ENCODE measurements at regions not wholly inside any gene's neighbourhood (a gene's known extent, or its start where the extent isn't known, plus 50 kb on each side); places are given as distances from the start of the nearest gene placed in this dataset.
"Not testable (repeated sequence)": the region's sequence is repeated elsewhere in the genome, so short reads cannot be mapped to it uniquely, and the experiment has no call there.

DNA sequence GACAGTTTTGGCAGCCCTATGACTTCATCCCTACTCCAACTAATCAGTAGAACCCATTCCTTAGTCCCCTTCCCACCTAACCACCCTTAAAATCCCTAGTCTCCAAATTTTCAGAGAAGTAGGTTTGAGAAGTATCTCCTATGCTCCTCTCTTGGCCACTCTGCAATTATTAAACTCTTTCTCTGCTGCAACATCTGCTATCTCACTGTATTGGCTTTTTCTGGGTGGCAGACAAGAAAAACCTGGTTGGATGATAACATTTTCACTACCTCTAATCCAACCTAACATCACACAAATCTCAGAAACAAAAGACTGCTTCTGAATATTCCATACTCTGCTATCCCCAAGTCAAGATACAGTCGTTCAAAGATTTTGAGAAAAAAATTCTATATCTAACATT is 542.4 kb upstream of the SOX9 start:
- Mint-ChIP-seq H3K36me3 (ENCODE audit: insufficient read depth) (peaks cover 2% of the 10 kb centered on the region), H3K4me1 (no peaks in the 10 kb centered on the region), H3K4me3 (no peak overlapping the region), H3K9me3 (peaks cover 16% of the 10 kb centered on the region), H3K27me3 (no peaks in the 10 kb centered on the region), H3K27ac (ENCODE audit: low read depth) (no peak overlapping the region)
- no peak for ATAC-seq (replicated peaks; ENCODE audit: extremely low read depth, poor library complexity, severe bottlenecking)
- DNase-seq (ENCODE audit: low spot score in 2 of 2) = no peak

- Mint-ChIP-seq H3K4me1 (no peaks in the 10 kb centered on the region), H3K27me3 (no peaks in the 10 kb centered on the region), H3K4me3 (no peak overlapping the region), H3K36me3 (ENCODE audit: insufficient read depth) (peaks cover 2% of the 10 kb centered on the region), H3K9me3 (peaks cover 16% of the 10 kb centered on the region), H3K27ac (ENCODE audit: low read depth) (no peak overlapping the region)
- DNase-seq (ENCODE audit: low spot score in 2 of 2) = no peak
- no peak for ATAC-seq (replicated peaks; ENCODE audit: extremely low read depth, poor library complexity, severe bottlenecking)
Observed at GRCh38 chr17:71580220-71580619, 540.6 kb upstream of the SOX9 start.

DNA sequence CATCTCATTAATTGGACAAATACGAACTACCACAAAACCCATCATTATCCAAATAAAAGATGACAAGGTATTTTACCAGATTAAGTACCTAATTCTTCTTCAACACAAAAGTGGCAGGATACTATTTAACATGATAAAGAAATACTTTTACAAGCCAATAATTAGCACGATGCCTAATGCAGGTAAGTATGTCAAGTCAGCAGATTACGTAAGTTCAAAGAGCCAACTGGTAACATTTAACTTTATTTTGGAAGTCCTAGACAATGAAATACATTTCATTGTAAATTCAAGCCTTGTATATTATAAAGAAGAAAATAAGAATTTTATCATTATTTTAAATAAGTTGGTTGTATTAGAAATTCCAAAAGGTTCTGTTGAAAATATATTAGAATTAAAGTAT is 535.3 kb upstream of the SOX9 start:
- H3K9me3 Mint-ChIP-seq = peaks cover 8% of the 10 kb centered on the region
- ATAC-seq (replicated peaks; ENCODE audit: extremely low read depth, poor library complexity, severe bottlenecking) (no peak), DNase-seq (ENCODE audit: low spot score in 2 of 2) (no peak)
- H3K4me3 Mint-ChIP-seq = no peak overlapping the region
- no peaks in the 10 kb centered on the region for H3K27me3 Mint-ChIP-seq
- H3K36me3 Mint-ChIP-seq (ENCODE audit: insufficient read depth) = no peaks in the 10 kb centered on the region
- no peak overlapping the region for H3K27ac Mint-ChIP-seq (ENCODE audit: low read depth)
- H3K4me1 Mint-ChIP-seq = no peaks in the 10 kb centered on the region

DNA sequence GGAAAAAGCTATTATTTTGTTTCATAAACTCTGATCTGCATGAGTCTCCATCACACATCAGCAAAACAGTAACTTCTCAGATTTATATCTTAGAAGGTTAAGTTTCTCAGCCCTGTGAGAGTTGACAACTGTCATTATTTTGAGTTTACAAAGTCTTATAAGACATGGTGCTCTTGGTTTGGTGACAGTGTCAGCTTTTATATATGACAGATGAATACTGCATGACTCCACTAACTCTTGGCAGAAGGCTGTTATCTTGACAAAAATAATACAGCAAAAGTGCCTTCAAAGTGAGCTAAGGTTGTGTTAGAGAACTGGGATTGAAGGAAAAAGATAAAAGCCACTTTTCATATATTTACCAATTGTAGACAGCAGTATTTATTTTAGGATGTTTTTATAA is 528.4 kb upstream of the SOX9 start:
- ATAC-seq (replicated peaks; ENCODE audit: extremely low read depth, poor library complexity, severe bottlenecking) (no peak), DNase-seq (ENCODE audit: low spot score in 2 of 2) (no peak)
- Mint-ChIP-seq H3K27me3 (no peaks in the 10 kb centered on the region), H3K4me1 (no peaks in the 10 kb centered on the region), H3K36me3 (ENCODE audit: insufficient read depth) (no peaks in the 10 kb centered on the region), H3K27ac (ENCODE audit: low read depth) (no peak overlapping the region), H3K4me3 (no peak overlapping the region), H3K9me3 (peaks cover 11% of the 10 kb centered on the region)

DNA sequence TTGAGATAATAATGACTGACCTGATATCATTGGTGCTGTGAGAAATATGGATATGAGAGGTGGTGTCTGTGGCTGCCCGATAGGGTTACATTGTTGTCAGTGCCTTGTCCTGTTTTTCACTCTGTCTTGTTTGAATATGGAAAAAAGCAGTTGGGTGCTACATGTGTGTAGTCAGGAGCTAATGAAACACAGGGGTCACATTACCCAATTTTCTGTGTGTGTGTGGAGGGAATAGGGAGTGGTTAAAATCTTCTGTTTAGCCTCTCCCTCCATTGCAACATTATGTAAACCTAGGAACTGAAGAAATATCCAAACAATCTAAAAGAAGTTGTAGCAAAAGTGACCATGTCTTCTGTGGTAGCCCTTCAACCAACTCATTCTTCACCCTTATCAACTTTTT is 527.7 kb upstream of the SOX9 start:
- no peak overlapping the region for H3K4me3 Mint-ChIP-seq
- peaks cover 11% of the 10 kb centered on the region for H3K9me3 Mint-ChIP-seq
- DNase-seq (ENCODE audit: low spot score in 2 of 2) (no peak), ATAC-seq (replicated peaks; ENCODE audit: extremely low read depth, poor library complexity, severe bottlenecking) (no peak)
- H3K27me3 Mint-ChIP-seq = no peaks in the 10 kb centered on the region
- H3K4me1 Mint-ChIP-seq = no peaks in the 10 kb centered on the region
- no peaks in the 10 kb centered on the region for H3K36me3 Mint-ChIP-seq (ENCODE audit: insufficient read depth)
- H3K27ac Mint-ChIP-seq (ENCODE audit: low read depth) = no peak overlapping the region

DNA sequence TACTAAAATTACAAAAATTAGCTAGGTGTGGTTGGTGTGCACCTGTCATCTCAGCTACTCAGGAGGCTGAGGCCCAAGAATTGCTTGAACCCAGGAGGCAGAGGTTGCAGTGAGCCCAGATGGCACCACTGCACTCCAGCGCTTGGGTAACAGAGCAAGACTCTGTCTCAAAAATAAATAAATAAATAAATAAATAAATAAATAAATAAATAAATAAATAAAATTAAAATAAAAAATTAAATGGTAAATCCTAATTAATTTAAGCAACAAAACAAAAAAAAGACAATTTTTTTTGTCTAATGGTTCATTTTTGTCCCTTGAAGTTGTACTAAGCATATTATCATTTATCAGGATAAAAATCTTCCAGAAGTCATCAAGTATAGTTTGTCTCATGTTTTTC is 521.2 kb upstream of the SOX9 start:
- H3K4me3 Mint-ChIP-seq; ATAC-seq (replicated peaks; ENCODE audit: extremely low read depth, poor library complexity, severe bottlenecking); H3K27ac Mint-ChIP-seq (ENCODE audit: low read depth); DNase-seq (ENCODE audit: low spot score in 2 of 2); H3K4me1 Mint-ChIP-seq; H3K36me3 Mint-ChIP-seq (ENCODE audit: insufficient read depth); H3K27me3 Mint-ChIP-seq: not testable (repeated sequence)
- H3K9me3 Mint-ChIP-seq = peaks cover 11% of the 10 kb centered on the region

DNA sequence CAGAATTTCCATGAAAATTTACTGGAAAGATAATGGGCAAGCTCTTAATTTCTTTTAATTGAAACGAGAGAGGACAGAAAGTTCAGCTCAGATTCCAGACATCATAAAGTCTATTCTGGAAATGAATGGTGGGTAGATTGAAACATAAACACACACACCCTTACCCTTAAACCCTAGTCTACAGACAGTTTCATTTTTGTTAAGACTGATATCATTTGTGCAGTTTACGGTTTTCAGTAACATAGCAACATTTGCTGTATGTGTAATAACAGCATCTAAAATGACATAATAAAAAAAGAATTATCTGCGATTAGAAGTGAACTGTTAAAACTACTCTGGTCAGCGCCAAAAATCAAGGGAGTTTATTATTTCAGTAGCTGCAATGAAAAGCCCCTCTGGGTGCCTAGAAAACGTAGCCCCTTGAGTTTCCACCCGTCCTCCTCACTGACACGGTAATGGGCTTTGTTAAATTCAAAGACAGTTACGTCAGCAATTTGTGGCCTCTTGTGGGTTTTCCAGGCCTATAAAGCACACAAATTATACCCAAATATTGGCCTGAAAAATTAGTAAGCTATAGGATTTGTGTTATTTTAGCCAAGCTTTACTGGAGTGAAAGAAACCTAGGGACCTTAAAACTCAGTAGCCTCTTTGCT is 520.6 kb upstream of the SOX9 start:
- Mint-ChIP-seq H3K4me3 (no peak overlapping the region), H3K36me3 (ENCODE audit: insufficient read depth) (no peaks in the 10 kb centered on the region), H3K27ac (ENCODE audit: low read depth) (no peak overlapping the region), H3K4me1 (no peaks in the 10 kb centered on the region), H3K27me3 (no peaks in the 10 kb centered on the region), H3K9me3 (peaks cover 9% of the 10 kb centered on the region)
- ATAC-seq (replicated peaks; ENCODE audit: extremely low read depth, poor library complexity, severe bottlenecking) = no peak
- DNase-seq (ENCODE audit: low spot score in 2 of 2) = no peak

DNA sequence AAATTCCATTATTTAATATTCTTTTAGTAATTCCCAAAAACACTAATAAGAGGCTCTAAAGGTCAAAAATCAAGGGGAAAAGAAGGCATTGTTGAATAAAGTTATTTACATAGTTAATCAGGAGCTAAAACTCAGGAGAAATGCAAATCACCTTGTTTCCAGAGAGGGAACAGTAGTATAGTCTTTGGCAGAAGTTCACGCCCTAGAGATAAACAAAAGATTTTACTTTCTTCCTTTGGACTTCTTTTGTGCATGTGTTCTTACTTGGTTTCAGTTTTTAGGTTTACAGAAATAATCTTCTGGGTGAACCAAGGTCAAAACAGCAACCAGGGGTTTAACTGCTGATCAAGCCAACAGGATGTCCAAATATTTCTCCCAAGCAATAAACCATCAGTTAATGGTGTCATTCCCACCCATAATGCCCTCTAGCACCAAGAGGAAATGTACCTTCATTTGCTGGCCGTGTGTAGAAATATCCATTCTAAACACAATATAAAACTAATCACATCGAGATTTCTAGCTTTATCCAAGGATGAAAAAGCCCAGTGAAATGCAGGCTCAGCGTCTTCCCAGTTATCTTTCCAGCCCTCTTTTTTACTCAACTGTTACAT is 518.8 kb upstream of the SOX9 start:
- Mint-ChIP-seq H3K4me3 (no peak overlapping the region), H3K27me3 (no peaks in the 10 kb centered on the region), H3K4me1 (no peaks in the 10 kb centered on the region), H3K36me3 (ENCODE audit: insufficient read depth) (no peaks in the 10 kb centered on the region), H3K27ac (ENCODE audit: low read depth) (no peak overlapping the region), H3K9me3 (peaks cover 6% of the 10 kb centered on the region)
- DNase-seq (ENCODE audit: low spot score in 2 of 2) (no peak), ATAC-seq (replicated peaks; ENCODE audit: extremely low read depth, poor library complexity, severe bottlenecking) (no peak)

DNA sequence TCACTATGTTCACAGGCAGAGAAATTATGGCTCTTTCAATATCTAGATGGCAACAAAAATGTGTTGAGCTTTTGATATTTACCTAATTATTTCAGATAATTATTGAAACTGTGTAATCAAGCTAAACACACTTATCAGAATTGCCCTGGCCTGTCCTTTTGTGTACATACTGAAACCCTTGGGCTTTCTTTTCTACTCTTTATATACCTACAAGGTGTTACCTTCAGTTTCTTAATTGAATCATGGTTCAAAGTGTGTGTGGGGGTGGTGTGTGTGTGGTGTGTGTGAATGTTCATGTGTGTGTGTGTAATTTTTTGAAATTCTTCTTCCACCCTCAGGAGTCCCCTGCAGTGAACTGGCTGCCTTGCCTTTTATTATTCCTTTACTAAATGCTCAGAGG is 506.8 kb upstream of the SOX9 start:
- H3K9me3 Mint-ChIP-seq = peaks cover 25% of the 10 kb centered on the region

DNA sequence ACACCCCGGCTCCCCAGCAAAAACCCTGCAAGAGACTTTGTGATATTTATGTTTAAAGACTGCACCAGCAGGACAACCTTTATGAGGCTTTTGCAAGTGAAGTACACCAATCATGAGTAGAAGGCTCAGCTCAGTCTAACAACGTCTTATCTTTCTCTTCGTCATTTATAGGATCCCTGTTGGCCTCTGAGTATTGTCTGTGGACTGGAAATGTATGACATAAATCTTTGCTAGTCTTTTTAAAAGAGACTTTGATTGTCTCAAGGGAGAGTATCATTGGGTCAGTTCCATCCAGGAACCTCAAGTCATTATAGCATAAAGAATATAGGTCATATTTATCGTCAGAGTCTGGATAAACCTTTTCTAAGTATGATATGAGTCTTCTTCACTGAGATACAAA is 505.0 kb upstream of the SOX9 start:
- ATAC-seq (replicated peaks; ENCODE audit: extremely low read depth, poor library complexity, severe bottlenecking) (no peak), DNase-seq (ENCODE audit: low spot score in 2 of 2) (no peak)
- Mint-ChIP-seq H3K27me3 (no peaks in the 10 kb centered on the region), H3K36me3 (ENCODE audit: insufficient read depth) (no peaks in the 10 kb centered on the region), H3K4me1 (no peaks in the 10 kb centered on the region), H3K9me3 (peaks cover 30% of the 10 kb centered on the region), H3K27ac (ENCODE audit: low read depth) (no peak overlapping the region), H3K4me3 (no peak overlapping the region)

More for the DNA sequence above, 506.8 kb upstream of the SOX9 start:
- H3K4me1 Mint-ChIP-seq = no peaks in the 10 kb centered on the region
- H3K27ac Mint-ChIP-seq (ENCODE audit: low read depth) = no peak overlapping the region
- DNase-seq (ENCODE audit: low spot score in 2 of 2) = no peak
- ATAC-seq (replicated peaks; ENCODE audit: extremely low read depth, poor library complexity, severe bottlenecking) = no peak
- H3K27me3 Mint-ChIP-seq = no peaks in the 10 kb centered on the region
- no peaks in the 10 kb centered on the region for H3K36me3 Mint-ChIP-seq (ENCODE audit: insufficient read depth)
- H3K4me3 Mint-ChIP-seq = no peak overlapping the region

DNA sequence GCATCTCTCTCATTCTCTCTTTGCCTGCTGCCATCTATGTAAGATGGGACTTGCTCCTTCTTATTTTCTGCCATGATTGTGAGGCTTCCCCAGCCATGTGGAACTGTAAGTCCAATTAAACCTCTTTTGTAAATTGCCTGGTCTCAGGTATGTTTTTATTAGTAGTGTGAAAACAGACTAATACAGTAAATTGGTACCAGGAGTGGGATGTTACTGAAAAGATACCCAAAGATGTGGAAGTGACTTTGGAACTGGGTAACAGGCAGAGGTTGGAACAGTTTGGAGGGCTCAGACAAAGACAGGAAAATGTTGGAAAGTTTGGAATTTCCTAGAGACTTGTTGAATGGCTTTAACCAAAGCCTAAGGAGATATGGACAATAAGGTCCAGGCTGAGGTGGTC is 503.1 kb upstream of the SOX9 start:
- not testable (repeated sequence) for H3K27me3 Mint-ChIP-seq; DNase-seq (ENCODE audit: low spot score in 2 of 2); H3K36me3 Mint-ChIP-seq (ENCODE audit: insufficient read depth); H3K27ac Mint-ChIP-seq (ENCODE audit: low read depth); ATAC-seq (replicated peaks; ENCODE audit: extremely low read depth, poor library complexity, severe bottlenecking); H3K4me3 Mint-ChIP-seq; H3K4me1 Mint-ChIP-seq
- peaks cover 39% of the 10 kb centered on the region for H3K9me3 Mint-ChIP-seq

GRCh38 chr17:71625330-71625729 is 495.5 kb upstream of the SOX9 start:
- Mint-ChIP-seq H3K4me1 (no peaks in the 10 kb centered on the region), H3K27me3 (no peaks in the 10 kb centered on the region), H3K4me3 (no peak overlapping the region), H3K27ac (ENCODE audit: low read depth) (no peak overlapping the region), H3K9me3 (peaks cover 15% of the 10 kb centered on the region), H3K36me3 (ENCODE audit: insufficient read depth) (no peaks in the 10 kb centered on the region)
- DNase-seq (ENCODE audit: low spot score in 2 of 2) (no peak), ATAC-seq (replicated peaks; ENCODE audit: extremely low read depth, poor library complexity, severe bottlenecking) (no peak)

GRCh38 chr17:71628306-71628705 is 492.5 kb upstream of the SOX9 start:
- Mint-ChIP-seq H3K27ac (ENCODE audit: low read depth) (no peak overlapping the region), H3K9me3 (peaks cover 6% of the 10 kb centered on the region), H3K4me1 (no peaks in the 10 kb centered on the region), H3K4me3 (no peak overlapping the region), H3K36me3 (ENCODE audit: insufficient read depth) (no peaks in the 10 kb centered on the region), H3K27me3 (no peaks in the 10 kb centered on the region)
- ATAC-seq (replicated peaks; ENCODE audit: extremely low read depth, poor library complexity, severe bottlenecking) = no peak
- DNase-seq (ENCODE audit: low spot score in 2 of 2) = no peak
